IMR-90 (cell line): ENCODE measurements at regions not wholly inside any gene's neighbourhood (a gene's known extent, or its start where the extent isn't known, plus 50 kb on each side); places are given as distances from the start of the nearest gene placed in this dataset.

Experiments
- ATAC-seq: fragments of 200-7000 bp; cut with Tn5 transposase; 2 replicates; pipeline ENCODE4 v1.9.1; 2020; ENCODE audit warnings: low read depth, mild to moderate bottlenecking, moderate library complexity
- BruUV-seq: library from RNA; stranded (reverse); fragments of 400-500 nt; replicated peaks from 2 replicates; lab custom pipeline; 2021; lab: Mats Ljungman, UMichigan
- CTCF ChIA-PET: fragments of 300-600 bp; formaldehyde crosslinking; extraction: SDS; loops from one replicate; lab custom pipeline; 2021; ENCODE audit warnings: antibody characterized with exemption; lab: Yijun Ruan, JAX
- POLR2A ChIA-PET: fragments of 300-600 bp; sonication (Branson Sonifier 250); formaldehyde crosslinking; loops from one replicate; lab custom pipeline; 2022; ENCODE audit warnings: antibody characterized with exemption; ENCODE audit not compliant: unreplicated experiment; lab: Charles Lee
- DNase-seq: peaks from one replicate; pipeline ENCODE4 v3.0.0; 2013
- H2AFZ ChIP-seq: replicated peaks from 2 replicates; pipeline ENCODE3; 2013; ENCODE audit warnings: low read length, mild to moderate bottlenecking; ENCODE audit not compliant: poor library complexity
- H2AK5ac ChIP-seq: 2 replicates; pipeline ENCODE4 v1.6.1; 2013; ENCODE audit warnings: low read depth, low read length, inconsistent platforms
- H2AK9ac ChIP-seq: replicated peaks from 2 replicates; pipeline ENCODE3; 2013; ENCODE audit warnings: mild to moderate bottlenecking, low read depth, low read length, moderate library complexity; ENCODE audit not compliant: poor library complexity
- H2BK120ac ChIP-seq: 2 replicates; pipeline ENCODE4 v1.6.1; 2013; ENCODE audit warnings: low read depth, low read length, inconsistent platforms
- H2BK15ac ChIP-seq: 3 replicates; pipeline ENCODE4 v1.6.1; 2013; ENCODE audit warnings: low read depth, low read length, inconsistent platforms
- H2BK20ac ChIP-seq: 2 replicates; pipeline ENCODE4 v1.6.1; 2013; ENCODE audit warnings: low read depth, mild to moderate bottlenecking, inconsistent platforms, low read length, moderate library complexity
- H2BK5ac ChIP-seq: 2 replicates; pipeline ENCODE4 v1.6.1; 2013; ENCODE audit warnings: mild to moderate bottlenecking, low read depth, low read length, inconsistent platforms; ENCODE audit not compliant: poor library complexity, severe bottlenecking
- H3K14ac ChIP-seq: replicated peaks from 2 replicates; pipeline ENCODE4 v1.6.1; 2013; ENCODE audit warnings: low read depth, low read length, inconsistent platforms
- H3K18ac ChIP-seq: 2 replicates; pipeline ENCODE4 v1.6.1; 2013; ENCODE audit warnings: low read depth, low read length, control low read depth
- H3K23ac ChIP-seq: 2 replicates; pipeline ENCODE4 v1.6.1; 2013; ENCODE audit warnings: low read depth, low read length, inconsistent platforms
- H3K27ac ChIP-seq: 2 replicates; pipeline ENCODE4 v1.5.1; 2013; ENCODE audit warnings: mild to moderate bottlenecking, control low read depth, low read length; ENCODE audit not compliant: insufficient read depth
- H3K27me3 ChIP-seq: 2 replicates; pipeline ENCODE4 v1.6.1; 2013; ENCODE audit warnings: low read length; ENCODE audit not compliant: control insufficient read depth, insufficient read depth
- H3K36me3 ChIP-seq: 2 replicates; pipeline ENCODE4 v1.6.1; 2013; ENCODE audit warnings: low read length, mixed read lengths; ENCODE audit not compliant: control insufficient read depth, insufficient read depth
- H3K4ac ChIP-seq: 2 replicates; pipeline ENCODE4 v1.6.1; 2013; ENCODE audit warnings: low read depth, low read length, inconsistent platforms
- H3K4me1 ChIP-seq: 2 replicates; pipeline ENCODE4 v1.6.1; 2013; ENCODE audit warnings: low read length, mixed read lengths; ENCODE audit not compliant: control insufficient read depth, insufficient read depth
- H3K4me2 ChIP-seq: 2 replicates; pipeline ENCODE4 v1.6.1; 2013; ENCODE audit warnings: low read depth, mild to moderate bottlenecking, control low read depth, low read length, moderate library complexity
- H3K4me3 ChIP-seq: 2 replicates; pipeline ENCODE4 v1.5.1; 2013; ENCODE audit warnings: low read depth, mild to moderate bottlenecking, control low read depth, low read length, moderate library complexity; ENCODE audit not compliant: insufficient read depth
- H3K56ac ChIP-seq: 2 replicates; pipeline ENCODE4 v1.6.1; 2013; ENCODE audit warnings: low read length, inconsistent platforms; ENCODE audit not compliant: insufficient read depth; ENCODE audit errors: extremely low read depth
- H3K79me1 ChIP-seq, 2 experiments: 2 replicates each; pipeline ENCODE4 v1.6.1; 2013; ENCODE audit warnings: low read length in 2 of 2, inconsistent platforms in 1 of 2, low read depth in 1 of 2
- H3K9ac ChIP-seq: 2 replicates; pipeline ENCODE4 v1.6.1; 2013; ENCODE audit warnings: low read depth, low read length, control low read depth
- H3K9me1 ChIP-seq: 2 replicates; pipeline ENCODE4 v1.6.1; 2013; ENCODE audit warnings: low read length, inconsistent platforms; ENCODE audit not compliant: insufficient read depth
- H3K9me3 ChIP-seq: 2 replicates; pipeline ENCODE4 v1.6.1; 2013; ENCODE audit warnings: low read length; ENCODE audit not compliant: control insufficient read depth, insufficient read depth
- H4K20me1 ChIP-seq: 2 replicates; pipeline ENCODE4 v1.6.1; 2013; ENCODE audit warnings: low read length, inconsistent platforms; ENCODE audit not compliant: insufficient read depth
- H4K5ac ChIP-seq: 2 replicates; pipeline ENCODE4 v1.6.1; 2013; ENCODE audit warnings: mild to moderate bottlenecking, low read depth, low read length, control low read depth
- H4K8ac ChIP-seq, 2 experiments: 2 replicates each; pipeline ENCODE4 v1.6.1; 2013; ENCODE audit warnings: low read depth in 2 of 2, low read length in 2 of 2, control low read depth in 1 of 2, inconsistent platforms in 1 of 2
- H4K91ac ChIP-seq: 2 replicates; pipeline ENCODE4 v1.6.1; 2013; ENCODE audit warnings: low read depth, low read length, inconsistent platforms; ENCODE audit not compliant: insufficient read depth
- BHLHE40 ChIP-seq: fragments of 150-350 bp; IDR thresholded peaks from 2 replicates; pipeline ENCODE4 v1.6.1; 2016; ENCODE audit warnings: mild to moderate bottlenecking, low read depth, low read length
- CEBPB ChIP-seq: IDR thresholded peaks from 2 replicates; pipeline ENCODE4 v1.6.1; 2012; ENCODE audit warnings: low read depth, low read length, improper control_type of control experiment
- CHD1 ChIP-seq: IDR thresholded peaks from 2 replicates; pipeline ENCODE4 v1.6.1; 2012; ENCODE audit warnings: low read depth, low read length, improper control_type of control experiment
- CTCF ChIP-seq: conservative IDR thresholded peaks from 2 replicates; pipeline ENCODE4 v1.5.1; 2012; ENCODE audit warnings: mild to moderate bottlenecking, low read depth, low read length, improper control_type of control experiment
- FOS ChIP-seq: fragments of 150-350 bp; IDR thresholded peaks from 2 replicates; pipeline ENCODE4 v1.6.1; 2016; ENCODE audit warnings: low read depth, low read length
- MAFK ChIP-seq: IDR thresholded peaks from 2 replicates; pipeline ENCODE4 v1.6.1; 2012; ENCODE audit warnings: low read depth, low read length, improper control_type of control experiment
- MAZ ChIP-seq: IDR thresholded peaks from 2 replicates; pipeline ENCODE4 v1.6.1; 2012; ENCODE audit warnings: low read depth, mild to moderate bottlenecking, low read length, improper control_type of control experiment, moderate library complexity, borderline replicate concordance
- MXI1 ChIP-seq: IDR thresholded peaks from 2 replicates; pipeline ENCODE4 v1.6.1; 2012; ENCODE audit warnings: low read depth, mild to moderate bottlenecking, low read length, moderate library complexity, borderline replicate concordance
- NFE2L2 ChIP-seq: fragments of 150-350 bp; IDR thresholded peaks from 2 replicates; pipeline ENCODE4 v1.6.1; 2016; ENCODE audit warnings: low read depth, mild to moderate bottlenecking, low read length
- POLR2A ChIP-seq: IDR thresholded peaks from 2 replicates; pipeline ENCODE4 v1.6.1; 2012; ENCODE audit warnings: mild to moderate bottlenecking, low read depth, low read length
- RAD21 ChIP-seq: IDR thresholded peaks from 2 replicates; pipeline ENCODE4 v1.6.1; 2012; ENCODE audit warnings: low read length, improper control_type of control experiment
- RCOR1 ChIP-seq: IDR thresholded peaks from 2 replicates; pipeline ENCODE4 v1.6.1; 2012; ENCODE audit warnings: mild to moderate bottlenecking, low read length, improper control_type of control experiment; ENCODE audit not compliant: insufficient replicate concordance
- RFX5 ChIP-seq: IDR thresholded peaks from 2 replicates; pipeline ENCODE4 v1.8.0; 2012; ENCODE audit warnings: low read depth, mild to moderate bottlenecking, low read length, moderate library complexity
- SMC3 ChIP-seq: fragments of 150-350 bp; IDR thresholded peaks from 2 replicates; pipeline ENCODE4 v1.6.1; 2016; ENCODE audit warnings: low read depth, mild to moderate bottlenecking, antibody characterized with exemption, low read length, moderate library complexity
- USF2 ChIP-seq: fragments of 150-350 bp; IDR thresholded peaks from 2 replicates; pipeline ENCODE4 v1.6.1; 2017; ENCODE audit warnings: mild to moderate bottlenecking, antibody characterized with exemption, low read length, low read depth
- WGBS, 2 experiments: methylation state at CpG; one replicate each; pipeline versions ENCODE4 v1.1.5 to v1.1.7; 2013; ENCODE audit warnings: missing lambda C conversion rate in 2 of 2; ENCODE audit not compliant: insufficient read length in 1 of 2; ENCODE audit errors: extremely low coverage in 2 of 2; 5-methylcytosine and 5-hydroxymethylcytosine counted together
- dilution Hi-C: fragments of 300-500 bp; cut with HindIII; formaldehyde crosslinking; loops from one replicate; pipeline ENCODE4 v1.14.3; 2018; ENCODE audit warnings: low sequenced_read_pairs; ENCODE audit not compliant: unreplicated experiment
- in situ Hi-C: fragments of 300-500 bp; cut with MboI; formaldehyde crosslinking; loops from 3 replicates; pipeline ENCODE4 v1.14.3; 2019; ENCODE audit warnings: low sequenced_read_pairs, inconsistent platforms, mixed read lengths
- intact Hi-C: fragments of 100-400 bp; cut with micrococcal nuclease; formaldehyde crosslinking; loops from 2 replicates; pipeline ENCODE4 v1.10.0; 2022
- TF ChIP-seq, protein P1 (sequence below): fragments of 150-350 bp; IDR thresholded peaks from 2 replicates; pipeline ENCODE4 v1.6.1; 2016; ENCODE audit warnings: low read depth, mild to moderate bottlenecking, low read length, moderate library complexity, borderline replicate concordance

- Histone ChIP-seq H3K4me3 (no peak overlapping the region), H4K5ac (no peak overlapping the region), H3K14ac (no peak overlapping the region), H3K27ac (no peak overlapping the region), H3K56ac (no peak overlapping the region), H4K91ac (no peak overlapping the region), H4K20me1 (no peaks in the 10 kb centered on the region), H2AK5ac (no peak overlapping the region), H2BK5ac (no peak overlapping the region), H3K9me3 (peaks cover 11% of the 10 kb centered on the region; the same call in 1 of the 2 replicates), H3K27me3 (no peaks in the 10 kb centered on the region), H3K4ac (no peak overlapping the region), H2AFZ (no peak overlapping the region), H3K36me3 (no peaks in the 10 kb centered on the region), H2BK120ac (no peak overlapping the region), H4K8ac (no peak overlapping the region), H2BK15ac (no peak overlapping the region), H3K23ac (no peak overlapping the region), H3K9ac (no peak overlapping the region), H3K79me1 (no peaks in the 10 kb centered on the region), H2AK9ac (no peak overlapping the region), H3K18ac (no peak overlapping the region), H2BK20ac (no peak overlapping the region), H3K4me1 (no peaks in the 10 kb centered on the region), H3K4me2 (no peak overlapping the region), H3K9me1 (no peaks in the 10 kb centered on the region)
- ChIA-PET POLR2A (no interaction called here), CTCF (no interaction called here)
- no TSS peak for BruUV-seq
- 40% methylated on average over 1 of the region's 17 CpGs; no CpG with 5 or more reads in 1 of the 2 experiments for WGBS, 2 experiments
- intact Hi-C loops = no loop called here
- DNase-seq = no peak
- dilution Hi-C loops = no loop called here
- TF ChIP-seq BHLHE40 = no peak
- TF ChIP-seq RFX5 = no peak
- TF ChIP-seq, protein P1, sequence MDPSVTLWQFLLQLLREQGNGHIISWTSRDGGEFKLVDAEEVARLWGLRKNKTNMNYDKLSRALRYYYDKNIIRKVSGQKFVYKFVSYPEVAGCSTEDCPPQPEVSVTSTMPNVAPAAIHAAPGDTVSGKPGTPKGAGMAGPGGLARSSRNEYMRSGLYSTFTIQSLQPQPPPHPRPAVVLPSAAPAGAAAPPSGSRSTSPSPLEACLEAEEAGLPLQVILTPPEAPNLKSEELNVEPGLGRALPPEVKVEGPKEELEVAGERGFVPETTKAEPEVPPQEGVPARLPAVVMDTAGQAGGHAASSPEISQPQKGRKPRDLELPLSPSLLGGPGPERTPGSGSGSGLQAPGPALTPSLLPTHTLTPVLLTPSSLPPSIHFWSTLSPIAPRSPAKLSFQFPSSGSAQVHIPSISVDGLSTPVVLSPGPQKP = no peak
- TF ChIP-seq RCOR1 = no peak
- no peak for TF ChIP-seq FOS
- no peak for TF ChIP-seq CHD1
- no peak for TF ChIP-seq CEBPB
- no peak for TF ChIP-seq MAZ
- no peak for TF ChIP-seq RAD21
- TF ChIP-seq USF2 = no peak
- TF ChIP-seq CTCF = no peak
- TF ChIP-seq NFE2L2 = no peak
- no peak for TF ChIP-seq MAFK
- no peak for TF ChIP-seq POLR2A
- TF ChIP-seq SMC3 = no peak
- TF ChIP-seq MXI1 = no peak
- in situ Hi-C loops = no loop called here
- ATAC-seq = no peak
Measured at GRCh38 chr9:23914431-23915003, 88.5 kb upstream of the ELAVL2 start.
